ENCODE measurements at regions not wholly inside any gene's neighbourhood (a gene's known extent, or its start where the extent isn't known, plus 50 kb on each side); places are given as distances from the start of the nearest gene placed in this dataset.

- TF ChIP-seq CTCF (IDR thresholded peaks at IDR 0.05) (no peak), REST (IDR thresholded peaks at IDR 0.05; ENCODE audit: insufficient read depth in 1 of 2, low read depth in 2 of 2, low read length in 1 of 2) (no peak), TCF7L2 (IDR thresholded peaks at IDR 0.05; ENCODE audit: low read depth, low read length) (no peak), POLR2AphosphoS5 (IDR thresholded peaks at IDR 0.05; ENCODE audit: low read depth, low read length) (no peak), SIN3A (IDR thresholded peaks at IDR 0.05; ENCODE audit: borderline replicate concordance, insufficient read depth, low read depth, low read length) (no peak)
- H3K9me3 ChIP-seq (ENCODE audit: control insufficient read depth, insufficient read depth, low read depth, low read length) = no peaks in the 10 kb centered on the region
- BruUV-seq (replicated peaks) = no TSS peak
- POLR2A ChIA-PET = no interaction called here
- CTCF ChIA-PET = no interaction called here
- H3K36me3 ChIP-seq (ENCODE audit: control insufficient read depth, insufficient read depth, low read length) = no peaks in the 10 kb centered on the region
- no peak overlapping the region for H3K27ac ChIP-seq (ENCODE audit: low read length)
- intact Hi-C loops (cut with micrococcal nuclease; ENCODE audit: unreplicated experiment) (no loop called here), in situ Hi-C loops (cut with HindIII; ENCODE audit: low pct_unique_long_range_greater_than_20kb, low sequenced_read_pairs) (no loop called here)
- H3K27me3 ChIP-seq (ENCODE audit: control insufficient read depth, insufficient read depth, low read length) = peaks cover 3% of the 10 kb centered on the region; the same call in 1 of the 2 replicates
- no peak overlapping the region for H3K4me3 ChIP-seq (ENCODE audit: low read depth in 2 of 2, low read length in 2 of 2)
- DNase-seq (ENCODE audit: low read depth, low spot score) = no peak
- H3K4me1 ChIP-seq (ENCODE audit: control insufficient read depth, insufficient read depth, low read length) = no peaks in the 10 kb centered on the region
- no peak for ATAC-seq
Observed at GRCh38 chr3:73203633-73204032, 142.2 kb downstream of the EBLN2 start.

GRCh38 chr3:73204841-73205240, 143.4 kb downstream of the EBLN2 start:
- ChIA-PET POLR2A (no interaction called here), CTCF (no interaction called here)
- Histone ChIP-seq H3K36me3 (ENCODE audit: control insufficient read depth, insufficient read depth, low read length) (no peaks in the 10 kb centered on the region), H3K27me3 (ENCODE audit: control insufficient read depth, insufficient read depth, low read length) (no peaks in the 10 kb centered on the region), H3K4me3 (ENCODE audit: low read depth in 2 of 2, low read length in 2 of 2) (no peak overlapping the region), H3K4me1 (ENCODE audit: control insufficient read depth, insufficient read depth, low read length) (no peaks in the 10 kb centered on the region), H3K9me3 (ENCODE audit: control insufficient read depth, insufficient read depth, low read depth, low read length) (no peaks in the 10 kb centered on the region), H3K27ac (ENCODE audit: low read length) (no peak overlapping the region)
- ATAC-seq = no peak
- no TSS peak for BruUV-seq (replicated peaks)
- DNase-seq (ENCODE audit: low read depth, low spot score) = no peak
- in situ Hi-C loops (cut with HindIII; ENCODE audit: low pct_unique_long_range_greater_than_20kb, low sequenced_read_pairs) = no loop called here
- TF ChIP-seq TCF7L2 (IDR thresholded peaks at IDR 0.05; ENCODE audit: low read depth, low read length) (no peak), REST (IDR thresholded peaks at IDR 0.05; ENCODE audit: insufficient read depth in 1 of 2, low read depth in 2 of 2, low read length in 1 of 2) (no peak), CTCF (IDR thresholded peaks at IDR 0.05) (no peak), POLR2AphosphoS5 (IDR thresholded peaks at IDR 0.05; ENCODE audit: low read depth, low read length) (no peak), SIN3A (IDR thresholded peaks at IDR 0.05; ENCODE audit: borderline replicate concordance, insufficient read depth, low read depth, low read length) (no peak)
- intact Hi-C loops (cut with micrococcal nuclease; ENCODE audit: unreplicated experiment) = no loop called here

All from Panc1 (cell line).